ENCODE measurements at regions not wholly inside any gene's neighbourhood (a gene's known extent, or its start where the extent isn't known, plus 50 kb on each side); places are given as distances from the start of the nearest gene placed in this dataset.

DNA sequence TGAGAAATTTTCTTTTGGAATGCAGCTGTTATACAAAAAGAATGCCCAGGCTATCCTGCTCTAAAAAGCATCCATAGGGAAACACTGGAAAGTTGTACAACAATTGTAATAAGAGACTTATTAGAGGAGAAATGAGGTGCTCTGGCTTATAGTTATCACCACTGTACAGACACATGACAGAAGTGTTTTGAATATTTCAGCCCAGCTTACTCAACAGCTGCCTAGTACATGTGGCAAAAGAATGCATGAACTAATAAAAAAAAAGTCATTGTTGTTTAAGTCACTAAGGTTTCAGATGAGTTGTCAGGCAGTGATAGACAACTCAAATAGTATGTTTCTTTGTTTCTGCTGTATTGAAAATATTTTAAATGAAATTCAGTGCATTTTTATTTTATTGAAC lies 307.7 kb downstream of the GPM6A start:
- TF ChIP-seq, protein P1, sequence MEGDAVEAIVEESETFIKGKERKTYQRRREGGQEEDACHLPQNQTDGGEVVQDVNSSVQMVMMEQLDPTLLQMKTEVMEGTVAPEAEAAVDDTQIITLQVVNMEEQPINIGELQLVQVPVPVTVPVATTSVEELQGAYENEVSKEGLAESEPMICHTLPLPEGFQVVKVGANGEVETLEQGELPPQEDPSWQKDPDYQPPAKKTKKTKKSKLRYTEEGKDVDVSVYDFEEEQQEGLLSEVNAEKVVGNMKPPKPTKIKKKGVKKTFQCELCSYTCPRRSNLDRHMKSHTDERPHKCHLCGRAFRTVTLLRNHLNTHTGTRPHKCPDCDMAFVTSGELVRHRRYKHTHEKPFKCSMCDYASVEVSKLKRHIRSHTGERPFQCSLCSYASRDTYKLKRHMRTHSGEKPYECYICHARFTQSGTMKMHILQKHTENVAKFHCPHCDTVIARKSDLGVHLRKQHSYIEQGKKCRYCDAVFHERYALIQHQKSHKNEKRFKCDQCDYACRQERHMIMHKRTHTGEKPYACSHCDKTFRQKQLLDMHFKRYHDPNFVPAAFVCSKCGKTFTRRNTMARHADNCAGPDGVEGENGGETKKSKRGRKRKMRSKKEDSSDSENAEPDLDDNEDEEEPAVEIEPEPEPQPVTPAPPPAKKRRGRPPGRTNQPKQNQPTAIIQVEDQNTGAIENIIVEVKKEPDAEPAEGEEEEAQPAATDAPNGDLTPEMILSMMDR (conservative IDR thresholded peaks at IDR 0.05) = no peak
- TF ChIP-seq ZFX (IDR thresholded peaks at IDR 0.05) = no peak
- H3K27ac ChIP-seq = no peak overlapping the region

DNA sequence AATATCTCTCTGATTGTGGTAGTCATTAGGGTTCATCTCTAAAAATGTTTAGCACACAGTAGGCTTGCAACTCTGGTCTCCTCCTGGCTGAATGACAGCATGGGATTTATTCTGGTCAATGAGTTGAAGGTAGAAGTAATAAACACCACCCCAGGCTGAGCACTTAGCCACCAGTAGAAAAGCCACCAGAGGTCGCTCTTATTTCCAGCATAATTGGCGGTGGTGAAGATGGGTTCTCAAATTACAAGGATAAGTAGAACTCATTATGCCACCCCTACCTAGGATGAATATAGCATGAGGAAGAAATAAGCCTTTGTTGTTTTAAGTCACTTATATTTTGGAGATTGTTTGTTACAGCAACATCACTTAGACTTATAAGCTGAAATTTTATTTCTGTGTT lies 302.7 kb downstream of the GPM6A start:
- no peak overlapping the region for H3K27ac ChIP-seq
- no peak for TF ChIP-seq ZFX (IDR thresholded peaks at IDR 0.05)
- TF ChIP-seq, protein P1 (conservative IDR thresholded peaks at IDR 0.05) = peak; percentile 50

DNA sequence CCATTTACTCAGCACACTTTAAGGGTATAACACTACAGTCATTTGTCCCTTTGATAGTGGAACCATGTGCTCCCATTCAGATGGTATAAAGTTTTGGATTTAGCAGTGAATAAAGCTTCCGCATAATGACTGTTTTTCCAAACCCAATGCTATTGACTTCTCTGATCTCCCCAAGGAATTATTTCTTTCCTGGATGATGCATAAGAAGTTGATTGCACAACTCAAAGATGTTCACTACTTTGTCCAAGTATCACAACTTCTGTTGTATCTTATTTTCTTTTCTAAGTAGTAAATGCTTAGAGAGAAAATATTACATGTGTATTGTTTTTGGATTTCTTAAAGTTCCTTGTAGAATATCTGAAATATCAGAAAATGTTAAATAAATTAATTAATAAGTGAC lies 300.2 kb downstream of the GPM6A start:
- TF ChIP-seq, protein P1 (conservative IDR thresholded peaks at IDR 0.05) = no peak
- TF ChIP-seq ZFX (IDR thresholded peaks at IDR 0.05) = no peak
- no peak overlapping the region for H3K27ac ChIP-seq

DNA sequence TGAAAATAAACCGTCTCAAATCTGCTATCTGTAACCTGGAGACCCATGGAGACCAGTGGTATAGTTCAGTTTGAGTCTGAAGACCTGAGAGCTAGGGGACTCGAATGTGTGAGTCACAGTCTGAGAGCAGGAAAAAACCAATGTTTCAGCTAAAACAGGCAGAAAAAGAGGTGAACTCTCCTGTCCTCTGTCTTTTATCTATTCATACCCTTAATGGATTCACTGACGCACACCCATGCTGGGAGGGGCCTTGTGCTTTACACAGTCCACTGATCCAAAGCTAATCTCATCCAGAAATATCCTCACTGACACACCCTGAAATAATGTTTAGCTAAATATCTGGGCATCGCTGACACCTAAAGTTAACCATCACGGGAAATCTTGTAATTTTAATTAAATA lies 297.9 kb downstream of the GPM6A start:
- TF ChIP-seq ZFX (IDR thresholded peaks at IDR 0.05) = no peak
- H3K27ac ChIP-seq = no peak overlapping the region

DNA sequence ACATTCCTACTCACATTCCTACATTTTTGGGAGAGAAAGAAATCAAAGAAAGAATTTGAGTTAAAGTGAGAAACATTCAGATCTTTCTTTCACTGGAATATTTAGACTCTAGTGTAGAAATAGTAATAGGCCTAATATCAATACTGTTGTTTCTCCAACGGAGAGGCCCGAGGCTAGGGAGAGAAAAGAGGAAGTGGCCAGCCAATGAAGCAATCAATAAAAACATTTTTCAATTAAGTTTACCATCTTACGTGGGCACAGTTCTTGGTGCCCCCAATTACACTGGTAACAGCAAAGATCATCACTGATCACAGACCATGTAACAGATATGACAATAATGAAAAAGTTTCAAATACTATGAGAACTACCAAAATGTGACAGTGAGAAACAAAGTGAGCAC lies 281.4 kb downstream of the GPM6A start:
- TF ChIP-seq, protein P1 (conservative IDR thresholded peaks at IDR 0.05) = no peak
- TF ChIP-seq ZFX (IDR thresholded peaks at IDR 0.05) = no peak
- no peak overlapping the region for H3K27ac ChIP-seq

DNA sequence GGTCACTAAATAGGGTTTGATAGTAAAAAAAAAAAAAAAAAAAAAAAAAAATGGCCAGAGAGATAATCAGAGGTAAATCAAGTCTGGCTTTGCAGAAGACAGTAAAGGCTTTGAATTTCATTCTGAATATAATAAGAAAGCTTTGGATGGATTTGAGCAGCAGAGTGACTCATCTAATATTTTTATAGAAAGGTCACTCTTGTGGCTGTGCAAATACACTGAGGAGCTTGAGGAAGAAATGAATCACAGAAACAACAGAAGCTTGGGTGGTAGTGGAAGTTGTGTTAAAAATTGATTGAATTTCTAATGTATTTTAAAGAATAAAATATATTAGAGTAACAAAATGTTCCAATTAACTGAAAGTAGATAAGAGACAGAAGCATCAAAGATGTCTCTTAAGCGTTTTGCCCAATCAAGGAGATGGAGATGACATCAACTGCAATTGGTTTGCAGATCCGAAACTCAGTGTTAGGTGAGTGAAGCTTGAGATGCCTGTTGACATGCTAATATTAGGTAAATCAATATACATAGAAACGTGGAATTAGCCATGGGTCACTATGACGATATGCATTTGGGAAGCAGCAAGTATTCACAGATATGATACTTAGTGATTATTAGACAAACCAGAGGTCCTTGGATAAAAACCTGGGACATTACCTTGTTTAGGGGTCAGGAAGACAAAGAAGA lies 280.5 kb downstream of the GPM6A start:
- TF ChIP-seq, protein P1 (conservative IDR thresholded peaks at IDR 0.05) = no peak
- TF ChIP-seq ZFX (IDR thresholded peaks at IDR 0.05) = no peak
- no peak overlapping the region for H3K27ac ChIP-seq

DNA sequence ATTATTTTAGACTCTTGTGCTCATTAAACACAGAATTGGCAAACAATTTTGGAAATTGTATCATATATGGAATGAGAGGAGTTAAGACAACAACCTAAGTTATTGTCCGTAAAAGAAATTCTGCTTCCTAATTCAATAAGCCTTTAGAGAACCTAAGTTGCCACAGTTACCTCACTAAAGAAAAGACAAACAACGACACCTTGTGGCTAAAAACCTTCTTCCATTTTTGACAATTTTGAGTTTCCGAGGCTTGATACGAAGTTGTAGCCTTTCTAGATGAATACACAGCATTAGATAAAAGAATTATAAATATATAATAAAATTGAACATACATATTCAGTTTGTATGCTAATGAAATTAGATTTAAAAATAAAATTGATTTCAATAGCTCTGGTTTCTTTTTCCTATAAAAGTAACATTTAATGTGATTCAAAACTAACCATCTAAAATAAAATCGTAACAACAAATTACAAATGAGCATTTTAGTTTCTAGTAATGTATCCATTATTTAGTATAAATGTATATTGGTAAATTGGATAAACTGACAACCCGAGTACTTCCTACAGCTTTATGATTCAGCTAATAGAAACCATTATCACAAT lies 275.1 kb downstream of the GPM6A start:
- TF ChIP-seq, protein P1 (conservative IDR thresholded peaks at IDR 0.05) = peak; percentile 66
- no peak for TF ChIP-seq ZFX (IDR thresholded peaks at IDR 0.05)
- H3K27ac ChIP-seq = no peak overlapping the region

DNA sequence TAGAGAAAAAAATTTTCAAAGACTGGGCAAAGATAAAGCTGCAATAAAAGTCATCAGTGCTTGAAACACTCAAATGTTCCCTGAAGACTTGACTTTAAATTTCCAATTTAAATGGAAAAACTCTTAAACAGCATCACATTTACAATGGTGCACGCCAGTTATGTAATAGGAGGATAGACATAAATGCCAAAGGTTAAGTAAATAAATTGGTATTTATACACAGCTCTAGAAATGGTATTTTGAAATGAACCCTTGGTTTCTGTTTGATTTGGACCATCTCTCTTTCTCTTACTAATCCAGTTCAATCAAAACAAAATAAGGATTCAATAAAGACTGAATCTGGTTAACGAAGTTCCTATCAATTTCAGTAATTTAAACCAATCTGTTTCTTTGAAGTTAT lies 272.6 kb downstream of the GPM6A start:
- TF ChIP-seq, protein P1 (conservative IDR thresholded peaks at IDR 0.05) = no peak
- no peak for TF ChIP-seq ZFX (IDR thresholded peaks at IDR 0.05)
- H3K27ac ChIP-seq = no peak overlapping the region
